A673 (cell line): ENCODE measurements at regions not wholly inside any gene's neighbourhood (a gene's known extent, or its start where the extent isn't known, plus 50 kb on each side); places are given as distances from the start of the nearest gene placed in this dataset.

ENCODE experiments used
- CTCF ChIP-seq: fragments of 300-800, 200-600 bp; sonication (generic); conservative IDR thresholded peaks from 2 replicates; pipeline ENCODE4 v1.5.1; 2017; ENCODE audit warnings: low read depth, mild to moderate bottlenecking, antibody characterized with exemption, low read length, moderate library complexity, mixed read lengths
- EZH2 ChIP-seq: fragments of 200-600 bp; sonication (generic); IDR thresholded peaks from 2 replicates; pipeline ENCODE4 v1.6.1; 2017; ENCODE audit warnings: borderline replicate concordance, low read depth, mild to moderate bottlenecking, mixed read lengths, antibody characterized with exemption, low read length; ENCODE audit not compliant: poor library complexity, severe bottlenecking

- no peak for TF ChIP-seq EZH2
- TF ChIP-seq CTCF: no peak
Observed at GRCh38 chr2:14245901-14246300, 386.6 kb upstream of the LRATD1 start.
